ENCODE measurements at regions not wholly inside any gene's neighbourhood (a gene's known extent, or its start where the extent isn't known, plus 50 kb on each side); places are given as distances from the start of the nearest gene placed in this dataset.
"Not testable (repeated sequence)": the region's sequence is repeated elsewhere in the genome, so short reads cannot be mapped to it uniquely, and the experiment has no call there.

GRCh38 chr12:20142956-20143355, 225.4 kb upstream of the PDE3A start:
- DNase-seq: no peak
- Mint-ChIP-seq H3K4me1 (no peaks in the 10 kb centered on the region), H3K9me3 (peaks cover 2% of the 10 kb centered on the region), H3K27ac (no peak overlapping the region), H3K4me3 (no peak overlapping the region), H3K27me3 (no peaks in the 10 kb centered on the region), H3K36me3 (no peaks in the 10 kb centered on the region)
- CTCF ChIA-PET: no interaction called here

DNA sequence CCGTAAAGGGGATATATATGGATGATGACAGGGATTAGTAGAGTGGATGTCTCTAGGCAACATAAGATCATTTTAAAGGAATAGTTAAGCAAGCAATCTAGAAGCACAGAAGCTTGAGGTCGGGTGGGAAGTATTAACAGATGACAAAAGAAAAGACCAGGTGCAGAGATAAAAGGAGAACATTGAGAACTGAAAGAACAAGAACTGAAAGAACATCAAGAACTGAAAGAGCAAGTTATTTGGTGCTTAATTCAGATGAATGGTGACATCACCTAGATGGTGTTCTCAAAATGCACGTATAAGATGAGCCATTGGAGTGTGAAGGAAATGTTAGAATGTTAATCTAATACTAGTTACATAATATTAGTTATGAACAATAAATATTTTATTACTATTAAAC, 224.0 kb upstream of the PDE3A start:
- no peak overlapping the region for H3K4me3 Mint-ChIP-seq
- no peaks in the 10 kb centered on the region for H3K36me3 Mint-ChIP-seq
- no peak for DNase-seq
- no peaks in the 10 kb centered on the region for H3K27me3 Mint-ChIP-seq
- H3K4me1 Mint-ChIP-seq: no peaks in the 10 kb centered on the region
- CTCF ChIA-PET: no interaction called here
- no peak overlapping the region for H3K27ac Mint-ChIP-seq
- H3K9me3 Mint-ChIP-seq: peaks cover 2% of the 10 kb centered on the region

- H3K4me1 Mint-ChIP-seq: no peaks in the 10 kb centered on the region
- H3K36me3 Mint-ChIP-seq: no peaks in the 10 kb centered on the region
- no peak for DNase-seq
- no peak overlapping the region for H3K4me3 Mint-ChIP-seq
- CTCF ChIA-PET: no interaction called here
- H3K27me3 Mint-ChIP-seq: no peaks in the 10 kb centered on the region
- H3K9me3 Mint-ChIP-seq: peaks cover 2% of the 10 kb centered on the region
- H3K27ac Mint-ChIP-seq: no peak overlapping the region
These were observed 220.1 kb upstream of the PDE3A start for GRCh38 chr12:20148241-20148640.

DNA sequence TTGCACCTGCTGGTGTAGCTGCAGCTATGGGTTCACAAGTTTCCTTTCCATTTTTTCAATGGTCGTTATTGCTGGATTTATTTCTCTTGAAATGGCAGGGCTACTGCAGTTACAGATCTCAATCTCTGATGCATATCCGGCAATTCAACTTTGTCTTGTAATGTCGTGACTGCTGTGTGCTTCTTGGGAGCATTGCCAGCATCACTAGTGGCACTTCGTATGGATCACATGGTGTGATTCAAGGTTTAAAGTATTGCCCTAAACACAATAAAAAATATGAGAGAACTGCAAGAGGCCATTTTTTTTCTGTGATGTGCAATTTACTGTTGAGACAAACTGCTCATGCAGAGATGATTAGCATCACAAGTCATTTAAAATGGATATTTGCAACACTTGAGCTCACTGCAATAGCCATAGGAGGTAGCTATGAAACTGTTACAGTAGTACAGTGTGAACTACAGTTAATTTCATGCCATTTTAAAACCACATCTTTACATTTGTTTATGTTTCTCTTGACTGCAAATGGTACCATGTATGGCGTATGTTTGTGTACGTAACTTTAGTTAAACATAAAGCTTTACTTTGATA, 217.4 kb upstream of the PDE3A start:
- H3K27ac Mint-ChIP-seq: no peak overlapping the region
- no peaks in the 10 kb centered on the region for H3K4me1 Mint-ChIP-seq
- CTCF ChIA-PET: no interaction called here
- DNase-seq: no peak
- H3K27me3 Mint-ChIP-seq: no peaks in the 10 kb centered on the region
- H3K9me3 Mint-ChIP-seq: peaks cover 2% of the 10 kb centered on the region
- no peaks in the 10 kb centered on the region for H3K36me3 Mint-ChIP-seq
- no peak overlapping the region for H3K4me3 Mint-ChIP-seq

- CTCF ChIA-PET: no interaction called here
- Mint-ChIP-seq H3K27me3 (no peaks in the 10 kb centered on the region), H3K36me3 (no peaks in the 10 kb centered on the region), H3K4me1 (no peaks in the 10 kb centered on the region), H3K27ac (no peak overlapping the region), H3K4me3 (no peak overlapping the region), H3K9me3 (no peaks in the 10 kb centered on the region)
- DNase-seq: no peak
These were observed 214.3 kb upstream of the PDE3A start for GRCh38 chr12:20154052-20154451.

DNA sequence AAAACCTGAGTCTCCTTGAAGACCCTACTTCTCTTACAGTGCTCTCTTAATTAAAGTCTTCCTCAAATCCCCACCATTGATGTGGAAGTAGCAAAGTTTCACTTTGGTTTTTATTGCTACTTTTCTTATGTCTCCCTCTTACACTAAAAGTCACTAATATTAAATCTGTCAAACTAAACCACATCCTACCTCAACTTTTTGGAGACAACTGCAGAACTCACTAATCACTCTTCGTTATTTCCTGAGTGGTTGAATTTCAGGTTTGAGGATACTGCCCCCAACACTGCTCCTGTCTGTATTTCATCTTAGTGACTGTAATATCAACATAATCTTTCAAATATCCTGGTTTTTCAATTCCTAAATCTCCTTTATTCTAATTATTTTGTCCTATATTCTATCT, 213.0 kb upstream of the PDE3A start:
- no peak overlapping the region for H3K4me3 Mint-ChIP-seq
- CTCF ChIA-PET: no interaction called here
- no peaks in the 10 kb centered on the region for H3K36me3 Mint-ChIP-seq
- no peaks in the 10 kb centered on the region for H3K9me3 Mint-ChIP-seq
- no peak overlapping the region for H3K27ac Mint-ChIP-seq
- H3K4me1 Mint-ChIP-seq: no peaks in the 10 kb centered on the region
- no peaks in the 10 kb centered on the region for H3K27me3 Mint-ChIP-seq
- DNase-seq: no peak

- H3K4me3 Mint-ChIP-seq, DNase-seq, CTCF ChIA-PET, H3K9me3 Mint-ChIP-seq, H3K36me3 Mint-ChIP-seq, H3K27ac Mint-ChIP-seq, H3K27me3 Mint-ChIP-seq, H3K4me1 Mint-ChIP-seq: not testable (repeated sequence)
These were observed 207.4 kb upstream of the PDE3A start for GRCh38 chr12:20160899-20161298.

- Mint-ChIP-seq H3K9me3 (peaks cover 3% of the 10 kb centered on the region), H3K4me3 (no peak overlapping the region), H3K4me1 (no peaks in the 10 kb centered on the region), H3K27me3 (no peaks in the 10 kb centered on the region), H3K36me3 (no peaks in the 10 kb centered on the region), H3K27ac (no peak overlapping the region)
- no peak for DNase-seq
- CTCF ChIA-PET: no interaction called here
These were observed 193.7 kb upstream of the PDE3A start for GRCh38 chr12:20174528-20175175.

DNA sequence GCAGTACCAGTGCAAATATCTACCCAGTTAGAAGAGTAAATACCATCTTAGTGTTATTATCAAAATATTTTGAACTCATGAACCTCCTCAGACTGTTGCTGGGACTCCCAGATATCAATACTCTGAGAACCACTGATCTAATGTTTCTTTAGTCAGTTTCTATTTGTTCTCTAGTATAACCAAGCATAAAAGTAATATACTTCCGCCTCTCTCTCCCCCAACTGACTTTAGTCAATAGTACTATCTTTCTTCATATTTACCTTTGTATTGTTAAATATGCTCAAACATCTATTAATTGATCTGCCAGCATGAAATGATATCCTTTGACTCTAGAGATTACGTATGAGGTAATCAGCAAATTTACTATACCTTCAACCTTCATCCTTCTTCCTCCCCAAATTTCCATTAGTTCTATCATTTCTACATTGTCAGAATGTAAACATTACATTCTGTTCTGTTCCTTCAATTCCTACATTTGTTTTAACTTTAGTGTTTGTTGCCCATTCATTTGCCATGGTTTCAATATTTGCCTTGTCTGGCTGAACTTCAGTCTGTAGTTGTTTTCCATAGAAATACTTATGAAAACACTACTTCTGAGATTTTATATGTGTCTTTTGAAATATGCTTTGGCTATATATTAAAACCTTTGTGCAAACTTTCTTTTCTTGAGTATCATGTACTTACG, 192.5 kb upstream of the PDE3A start:
- Mint-ChIP-seq H3K27ac (no peak overlapping the region), H3K36me3 (no peaks in the 10 kb centered on the region), H3K27me3 (no peaks in the 10 kb centered on the region), H3K4me3 (no peak overlapping the region), H3K9me3 (no peaks in the 10 kb centered on the region), H3K4me1 (no peaks in the 10 kb centered on the region)
- CTCF ChIA-PET: no interaction called here
- no peak for DNase-seq

DNA sequence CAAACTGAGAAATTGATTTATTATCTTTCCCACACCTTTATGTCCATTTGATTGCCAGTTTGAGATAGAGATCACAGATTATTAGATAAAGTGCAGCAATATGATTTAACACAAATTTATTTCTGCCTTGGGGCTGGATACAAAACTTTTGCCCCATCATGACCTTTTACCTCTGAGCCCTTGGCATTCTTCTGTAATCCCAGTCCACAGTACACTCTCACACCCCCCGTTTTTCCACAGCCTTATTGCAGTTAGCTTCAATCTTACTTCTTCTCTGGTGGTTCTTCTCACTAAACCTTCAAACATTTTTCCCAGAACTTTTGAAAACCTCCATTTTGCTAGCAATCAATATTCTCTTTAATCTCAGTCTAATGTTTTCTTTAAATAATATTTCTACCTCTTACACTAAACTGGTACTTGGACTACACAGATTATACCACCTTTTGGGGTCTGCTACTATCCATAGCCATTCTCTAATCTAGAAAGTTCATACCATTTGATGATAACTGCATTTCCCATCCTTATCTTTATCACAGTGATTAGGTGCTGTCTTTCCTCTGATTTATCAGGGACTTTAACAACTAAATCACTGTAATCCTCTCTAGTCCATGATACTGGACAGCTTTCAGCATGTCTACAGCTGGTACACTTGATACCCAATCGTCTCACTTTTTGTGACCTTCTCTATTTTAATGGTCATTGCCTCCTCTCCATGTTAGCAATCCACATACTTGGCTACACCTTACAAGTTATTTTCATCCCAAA, 186.7 kb upstream of the PDE3A start:
- CTCF ChIA-PET: no interaction called here
- no peaks in the 10 kb centered on the region for H3K4me1 Mint-ChIP-seq
- no peaks in the 10 kb centered on the region for H3K9me3 Mint-ChIP-seq
- H3K27ac Mint-ChIP-seq: no peak overlapping the region
- H3K36me3 Mint-ChIP-seq: no peaks in the 10 kb centered on the region
- H3K4me3 Mint-ChIP-seq: no peak overlapping the region
- DNase-seq: no peak
- no peaks in the 10 kb centered on the region for H3K27me3 Mint-ChIP-seq

DNA sequence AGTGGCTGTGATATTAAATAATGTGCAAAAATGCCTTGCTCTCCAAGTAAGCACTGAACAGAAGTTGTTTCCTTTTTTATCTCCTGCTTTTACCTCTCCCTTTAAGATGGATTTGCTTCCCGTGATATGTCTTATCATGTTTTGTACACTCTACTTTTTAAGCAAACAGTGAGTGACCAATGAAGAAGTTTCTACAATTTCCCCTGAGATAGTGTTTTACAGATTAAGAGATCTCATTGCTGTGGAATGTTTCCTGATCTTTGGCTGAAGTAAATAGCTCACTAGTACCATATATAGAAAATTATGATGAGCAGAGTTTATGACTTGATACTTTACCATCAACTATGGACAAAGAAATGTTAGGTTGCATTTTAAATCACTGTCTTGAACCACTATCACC, 184.8 kb upstream of the PDE3A start:
- CTCF ChIA-PET: no interaction called here
- H3K27ac Mint-ChIP-seq: no peak overlapping the region
- H3K9me3 Mint-ChIP-seq: no peaks in the 10 kb centered on the region
- no peaks in the 10 kb centered on the region for H3K27me3 Mint-ChIP-seq
- no peaks in the 10 kb centered on the region for H3K4me1 Mint-ChIP-seq
- DNase-seq: no peak
- no peak overlapping the region for H3K4me3 Mint-ChIP-seq
- no peaks in the 10 kb centered on the region for H3K36me3 Mint-ChIP-seq

- Mint-ChIP-seq H3K4me3 (no peak overlapping the region), H3K27me3 (no peaks in the 10 kb centered on the region), H3K27ac (no peak overlapping the region), H3K36me3 (no peaks in the 10 kb centered on the region), H3K9me3 (no peaks in the 10 kb centered on the region), H3K4me1 (no peaks in the 10 kb centered on the region)
- DNase-seq: no peak
- CTCF ChIA-PET: no interaction called here
These were observed 183.8 kb upstream of the PDE3A start for GRCh38 chr12:20184514-20184913.

GRCh38 chr12:20187456-20187855, 180.9 kb upstream of the PDE3A start:
- Mint-ChIP-seq H3K27me3 (no peaks in the 10 kb centered on the region), H3K36me3 (no peaks in the 10 kb centered on the region), H3K4me3 (no peak overlapping the region), H3K27ac (no peak overlapping the region), H3K9me3 (no peaks in the 10 kb centered on the region), H3K4me1 (no peaks in the 10 kb centered on the region)
- CTCF ChIA-PET: no interaction called here
- DNase-seq: no peak

GRCh38 chr12:20188930-20189653, 179.2 kb upstream of the PDE3A start:
- H3K27me3 Mint-ChIP-seq: no peaks in the 10 kb centered on the region
- H3K36me3 Mint-ChIP-seq: no peaks in the 10 kb centered on the region
- DNase-seq: no peak
- H3K4me3 Mint-ChIP-seq: no peak overlapping the region
- H3K4me1 Mint-ChIP-seq: no peaks in the 10 kb centered on the region
- no peaks in the 10 kb centered on the region for H3K9me3 Mint-ChIP-seq
- H3K27ac Mint-ChIP-seq: no peak overlapping the region
- CTCF ChIA-PET: no interaction called here

All from activated naive CD4-positive, alpha-beta T cell treated with anti-CD3 and anti-CD28 coated beads, Interleukin-2, amount 10 ng/mL, durations not matched to agents 7 days and 5 days (primary cell).